Body of pancreas (tissue), 4 donors: ENCODE measurements at regions not wholly inside any gene's neighbourhood (a gene's known extent, or its start where the extent isn't known, plus 50 kb on each side); places are given as distances from the start of the nearest gene placed in this dataset.

Experiments
- CTCF ChIP-seq, 7 experiments: fragments of 450-650 bp in 4 of 7; fragments of 200-600 bp in 3 of 7; sonication (generic) in 3 of 7; IDR thresholded peaks; one replicate each; pipeline ENCODE4 v1.5.1; 2016 to 2019; ENCODE audit warnings: antibody characterized with exemption in 7 of 7
- POLR2A ChIP-seq, 3 donors: fragments of 450-650 bp; IDR thresholded peaks; one replicate each; pipeline ENCODE4 v1.6.1; 2016; ENCODE audit warnings: antibody characterized with exemption in 3 of 3, mild to moderate bottlenecking in 2 of 3

GRCh38 chr5:26023361-26023760, 1015.0 kb downstream of the CDH9 start:
- TF ChIP-seq POLR2A (IDR thresholded peaks at IDR 0.05) (no peak), CTCF (IDR thresholded peaks at IDR 0.05) (no peak)
